Fibroblast of pulmonary artery (primary cell): ENCODE measurements at regions not wholly inside any gene's neighbourhood (a gene's known extent, or its start where the extent isn't known, plus 50 kb on each side); places are given as distances from the start of the nearest gene placed in this dataset.
A peak's percentile ranks its signal among the peaks of the same experiment; 100 is the strongest.

Experiments used
- DNase-seq: peaks from one replicate; pipeline ENCODE4 v3.0.0-alpha.2; 2010; ENCODE audit warnings: low read depth
- H3K4me3 ChIP-seq: replicated peaks from 2 replicates; pipeline ENCODE4 v1.5.1; 2011; ENCODE audit warnings: low read depth, mild to moderate bottlenecking, control low read depth, low read length, moderate library complexity
- CTCF ChIP-seq: IDR thresholded peaks from 2 replicates; pipeline ENCODE4 v1.5.1; 2011; ENCODE audit warnings: mild to moderate bottlenecking, control low read depth, low read length, inconsistent platforms; ENCODE audit errors: missing control alignments

- TF ChIP-seq CTCF = no peak
- H3K4me3 ChIP-seq = no peak overlapping the region
- no peak for DNase-seq
These were observed 80.7 kb upstream of the CES5A start for GRCh38 chr16:55955845-55956244.

GRCh38 chr16:55955424-55955823, 80.3 kb upstream of the CES5A start:
- no peak for DNase-seq
- no peak overlapping the region for H3K4me3 ChIP-seq
- no peak for TF ChIP-seq CTCF

- TF ChIP-seq CTCF = no peak
- no peak overlapping the region for H3K4me3 ChIP-seq
- no peak for DNase-seq
These were observed 79.7 kb upstream of the CES5A start for GRCh38 chr16:55954906-55955305.

- no peak for DNase-seq
- no peak overlapping the region for H3K4me3 ChIP-seq
- TF ChIP-seq CTCF = no peak
These were observed 74.3 kb upstream of the CES5A start for GRCh38 chr16:55949518-55949917.

- no peak for DNase-seq
- no peak for TF ChIP-seq CTCF
These were observed 73.1 kb upstream of the CES5A start for GRCh38 chr16:55948230-55948629.

GRCh38 chr16:55947366-55947765, 72.2 kb upstream of the CES5A start:
- no peak for TF ChIP-seq CTCF
- H3K4me3 ChIP-seq = no peak overlapping the region
- no peak for DNase-seq

More at GRCh38 chr16:55948230-55948629, 73.1 kb upstream of the CES5A start:
- no peak overlapping the region for H3K4me3 ChIP-seq

GRCh38 chr16:55944377-55944802, 69.2 kb upstream of the CES5A start:
- peak; percentile 81 for DNase-seq
- TF ChIP-seq CTCF = peak; percentile 99

More at GRCh38 chr16:55944377-55944802, 69.2 kb upstream of the CES5A start:
- H3K4me3 ChIP-seq = no peak overlapping the region
